Amygdala (tissue), 56 donors: ENCODE measurements at regions not wholly inside any gene's neighbourhood (a gene's known extent, or its start where the extent isn't known, plus 50 kb on each side); places are given as distances from the start of the nearest gene placed in this dataset.
A peak's percentile ranks its signal among the peaks of the same experiment; 100 is the strongest.
"Not testable (repeated sequence)": the region's sequence is repeated elsewhere in the genome, so short reads cannot be mapped to it uniquely, and the experiment has no call there.

Experiments used
- DNase-seq, 56 donors: peaks; one replicate each; lab custom pipeline; 2025; lab: John Stamatoyannopoulos, UW

DNA sequence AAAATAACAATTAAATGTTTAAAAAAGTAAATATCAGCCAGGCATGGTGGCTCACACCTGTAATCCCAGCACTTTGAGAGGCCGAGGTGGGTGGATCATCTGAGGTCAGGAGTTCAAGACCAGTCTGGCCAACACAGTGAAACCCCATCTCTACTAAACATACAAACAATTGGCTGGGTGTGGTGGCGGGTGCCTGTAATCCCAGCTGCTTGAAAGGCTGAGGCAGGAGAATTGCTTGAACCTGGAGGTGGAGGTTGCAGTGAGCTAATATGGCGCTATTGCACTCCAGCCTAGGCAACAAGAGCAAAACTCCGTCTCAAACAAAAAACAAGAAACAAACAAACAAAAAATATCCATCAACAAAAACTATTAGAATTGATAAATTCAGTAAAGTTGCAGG lies 77.5 kb downstream of the SNX5 start:
- DNase-seq = not testable (repeated sequence)

DNA sequence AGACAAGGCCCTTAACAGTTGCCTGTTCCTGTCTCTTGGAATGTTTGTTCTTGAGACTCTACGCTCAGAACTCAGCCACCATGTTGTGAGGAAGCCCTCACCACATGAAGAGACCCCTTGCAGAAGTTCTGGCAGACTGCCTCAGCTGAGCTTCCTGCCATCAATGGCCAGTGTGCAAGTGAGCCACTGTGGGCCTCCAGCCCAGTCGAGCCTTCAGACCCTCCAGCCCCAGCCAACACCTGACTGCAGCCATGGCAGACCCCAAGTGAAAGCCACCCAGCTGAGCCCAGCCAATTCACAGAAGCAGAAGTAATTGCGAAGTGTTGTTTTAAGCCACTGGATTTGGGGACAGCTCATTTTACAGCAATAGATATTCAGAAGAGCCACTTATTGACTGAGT lies 78.3 kb downstream of the SNX5 start:
- no peak for DNase-seq

DNA sequence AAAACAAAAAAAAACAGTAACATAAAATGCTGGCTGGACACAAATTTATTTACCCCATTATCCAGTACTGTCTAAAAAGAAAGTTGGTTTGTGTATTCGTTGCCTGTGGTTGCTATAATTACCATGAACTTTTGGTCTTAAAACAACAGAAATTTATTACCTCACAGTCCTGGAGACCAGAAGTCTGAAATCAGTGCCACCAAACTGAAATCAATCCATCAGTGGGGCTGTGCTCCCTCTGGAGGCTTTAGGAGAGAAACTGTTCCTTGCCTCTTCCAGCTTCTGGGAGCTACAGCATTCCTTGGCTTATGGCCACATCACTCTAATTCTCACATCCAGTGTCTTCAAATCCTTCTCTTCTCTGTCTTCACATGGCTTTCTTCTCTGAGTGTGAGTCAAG lies 79.4 kb downstream of the SNX5 start:
- no peak for DNase-seq

DNA sequence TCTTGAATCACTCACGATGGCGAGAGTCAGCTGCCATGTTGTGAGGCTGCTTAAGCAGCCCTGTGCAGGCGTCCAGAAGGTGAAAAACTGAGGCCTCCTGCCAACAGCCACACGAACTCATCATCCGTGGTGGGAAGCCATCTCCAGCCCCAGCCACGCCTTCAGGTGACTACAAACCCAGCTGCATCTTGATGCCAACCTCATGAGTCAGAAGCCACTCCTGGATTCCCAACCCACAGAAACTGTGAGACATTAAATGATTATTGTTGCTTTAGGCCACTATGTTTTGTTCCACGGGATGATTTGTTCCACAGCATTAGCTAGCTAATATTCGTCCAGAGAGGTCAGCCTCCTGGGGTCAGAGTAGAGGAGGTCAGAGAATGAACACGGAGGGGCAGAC lies 80.5 kb downstream of the SNX5 start:
- DNase-seq = no peak

DNA sequence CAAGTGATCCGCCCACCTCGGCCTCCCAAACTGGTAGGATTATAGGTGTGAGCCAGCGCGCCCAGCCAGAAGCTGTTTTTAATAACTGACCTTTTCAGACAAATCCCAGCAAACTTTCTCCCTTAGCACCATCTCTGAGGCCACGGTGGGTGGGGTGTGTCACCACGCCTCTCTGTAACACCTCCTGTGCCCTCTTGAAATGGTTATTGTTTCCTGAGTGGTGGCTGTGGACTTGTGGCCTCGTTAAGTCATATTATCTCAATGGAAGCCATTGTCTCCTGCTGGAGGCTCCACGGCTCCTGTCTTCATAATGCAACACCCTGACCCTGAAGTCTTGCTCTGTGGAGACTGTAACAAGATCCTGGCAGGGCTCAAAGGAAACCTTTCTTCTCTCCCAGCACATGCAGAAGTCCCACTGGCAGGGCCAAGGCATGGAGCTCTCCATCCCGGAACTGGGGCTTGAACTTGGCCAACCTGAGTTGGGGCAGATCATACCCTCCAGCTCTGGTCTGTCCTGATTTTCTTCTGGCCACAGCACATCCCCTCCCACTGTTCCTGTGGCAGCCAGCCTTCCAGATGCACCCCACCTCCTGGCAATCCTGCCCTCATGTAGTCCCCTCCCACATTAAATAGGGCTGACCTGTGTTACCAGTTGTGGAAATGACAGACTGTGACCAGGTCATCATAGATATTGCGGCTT lies 81.1 kb downstream of the SNX5 start:
- DNase-seq = no peak

DNA sequence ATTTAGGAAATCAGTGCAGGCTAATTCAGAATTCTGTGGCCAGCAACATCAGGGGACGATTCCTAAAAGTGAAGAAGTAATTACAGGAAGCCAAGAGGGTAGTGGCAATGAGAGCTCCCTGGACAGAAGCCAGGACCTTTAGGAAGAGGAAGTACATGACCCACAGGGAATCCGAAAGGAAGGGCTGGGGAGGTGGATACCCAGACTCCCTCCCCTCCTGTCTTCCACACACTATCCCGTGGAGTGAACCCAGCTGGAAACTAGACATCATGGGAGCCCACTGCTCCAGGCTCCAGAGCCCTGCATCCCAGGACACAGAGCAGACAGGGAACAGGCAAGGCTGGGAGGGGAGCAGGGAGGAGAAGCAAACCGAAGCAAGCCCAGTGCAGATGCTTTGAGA lies 83.0 kb downstream of the SNX5 start:
- peak in 3 of 56 donors; percentile 18 to 40 (median 19) for DNase-seq

DNA sequence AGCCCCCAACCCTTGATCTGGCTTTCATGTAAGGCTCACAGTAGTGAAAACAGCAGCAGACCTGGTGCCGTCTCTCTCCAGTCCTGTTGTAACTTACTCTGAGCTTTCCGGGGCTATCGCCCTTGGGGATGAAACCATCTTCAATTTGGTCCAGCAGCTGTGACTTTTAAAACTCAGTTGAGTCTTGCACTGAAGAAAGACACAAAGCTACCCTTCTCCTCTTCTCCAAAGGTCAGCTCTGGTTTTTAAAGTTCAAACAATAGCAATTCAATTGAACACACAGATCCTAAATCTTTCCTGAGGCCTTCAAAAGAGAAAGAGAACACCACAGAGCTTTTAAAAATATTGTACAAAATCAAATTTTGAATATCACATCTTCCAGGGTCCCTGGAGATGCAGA lies 83.5 kb downstream of the SNX5 start:
- DNase-seq = no peak

DNA sequence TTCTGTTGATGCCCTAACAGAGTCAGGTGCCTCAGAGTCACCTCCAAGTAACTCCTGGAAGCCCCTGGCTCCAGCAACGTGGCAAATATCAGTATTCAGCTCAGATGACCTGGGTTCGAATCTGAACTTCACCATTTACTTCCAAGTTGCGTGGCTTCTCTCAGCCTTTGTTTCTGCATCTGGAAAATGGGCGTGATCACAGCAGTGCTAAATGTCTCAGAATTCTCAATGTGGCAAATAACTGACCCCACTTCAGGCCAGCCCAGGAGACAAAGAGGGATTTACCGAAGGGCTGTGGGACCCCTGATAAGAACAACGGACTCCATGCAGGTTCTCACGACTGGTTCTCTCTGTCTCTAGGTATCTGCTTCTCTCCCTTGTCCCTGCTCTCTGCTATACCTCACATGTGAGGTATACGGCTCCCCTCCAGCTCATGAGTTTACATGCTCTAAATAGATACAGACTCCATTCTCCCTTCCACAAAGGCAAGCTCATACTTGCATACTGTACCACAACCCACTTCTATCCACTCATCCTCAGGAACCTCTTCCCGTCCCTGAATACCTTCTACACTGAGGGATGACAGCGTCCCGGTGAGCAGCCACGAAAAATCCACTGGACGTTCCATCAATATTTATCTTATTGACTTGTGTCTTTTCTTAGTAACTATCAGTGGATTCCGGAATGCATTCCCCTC lies 84.1 kb downstream of the SNX5 start:
- no peak for DNase-seq

DNA sequence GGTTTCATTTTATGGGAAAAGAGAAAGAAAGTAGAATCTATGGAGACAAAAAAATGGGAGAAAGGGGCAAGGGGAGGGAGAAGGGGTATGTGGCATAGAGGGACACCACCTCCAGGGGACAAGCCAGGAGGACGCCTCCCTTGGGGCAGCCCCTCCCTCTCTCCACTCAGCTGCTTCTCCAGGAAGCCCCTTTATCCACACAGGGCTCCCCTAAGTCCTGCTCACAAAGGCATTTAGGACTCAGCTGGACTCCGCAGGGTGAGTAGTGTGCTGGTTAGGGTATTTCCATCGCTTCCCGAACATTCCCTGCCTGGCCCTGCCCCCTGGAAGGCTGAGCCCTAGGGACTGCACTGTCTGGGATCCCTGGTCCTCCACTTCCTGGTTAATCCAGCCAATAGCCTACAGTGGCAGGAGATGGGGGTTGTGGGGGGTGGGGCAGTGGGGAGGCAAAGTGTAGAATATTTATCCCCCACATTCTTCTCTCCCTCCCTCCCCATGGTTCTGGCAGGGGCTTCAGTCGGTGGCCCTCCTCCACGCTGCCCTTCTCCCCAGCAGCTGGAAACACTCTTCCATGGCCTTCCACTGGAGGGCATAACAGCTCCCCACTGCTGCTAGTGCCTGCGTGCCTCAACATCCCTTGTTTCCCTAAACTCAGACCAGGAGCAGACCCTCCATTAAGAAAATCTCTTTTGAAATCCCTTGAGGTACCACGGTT lies 84.8 kb downstream of the SNX5 start:
- DNase-seq = no peak

DNA sequence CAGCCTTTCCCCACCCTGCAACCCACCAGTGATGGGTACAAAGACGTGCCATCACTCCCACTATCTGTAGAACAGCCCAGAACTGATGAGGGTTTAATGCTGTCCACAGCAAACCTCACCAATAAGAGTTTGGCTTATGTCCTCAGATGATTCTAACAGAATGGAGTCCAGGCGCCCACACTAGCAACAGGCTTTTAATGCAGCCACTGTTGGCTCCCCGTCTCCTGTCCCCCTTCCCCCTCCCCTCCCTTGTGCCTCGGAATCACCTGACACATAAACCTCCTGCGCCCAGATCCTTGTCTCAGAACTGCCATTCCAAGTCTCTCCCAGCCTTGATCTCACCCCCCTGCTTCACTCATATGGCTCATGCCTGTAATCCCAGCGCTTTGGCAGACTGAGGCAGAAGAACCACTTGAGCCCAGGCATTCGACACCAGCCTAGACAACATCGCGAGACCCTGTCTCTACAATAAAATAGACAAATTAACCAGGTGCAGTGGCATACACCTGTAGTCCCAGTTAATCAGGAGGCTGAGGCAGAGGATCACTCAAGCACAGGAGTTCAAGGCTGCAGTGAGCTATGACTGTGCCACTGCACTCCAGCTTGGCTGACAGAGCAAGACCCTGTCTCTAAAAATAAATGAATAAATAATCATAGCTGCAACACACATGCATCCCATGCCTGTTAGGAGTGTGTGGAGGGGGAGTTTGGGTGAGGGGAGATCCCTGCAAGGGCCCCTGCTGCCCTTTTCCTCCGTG lies 85.6 kb downstream of the SNX5 start:
- DNase-seq = no peak

DNA sequence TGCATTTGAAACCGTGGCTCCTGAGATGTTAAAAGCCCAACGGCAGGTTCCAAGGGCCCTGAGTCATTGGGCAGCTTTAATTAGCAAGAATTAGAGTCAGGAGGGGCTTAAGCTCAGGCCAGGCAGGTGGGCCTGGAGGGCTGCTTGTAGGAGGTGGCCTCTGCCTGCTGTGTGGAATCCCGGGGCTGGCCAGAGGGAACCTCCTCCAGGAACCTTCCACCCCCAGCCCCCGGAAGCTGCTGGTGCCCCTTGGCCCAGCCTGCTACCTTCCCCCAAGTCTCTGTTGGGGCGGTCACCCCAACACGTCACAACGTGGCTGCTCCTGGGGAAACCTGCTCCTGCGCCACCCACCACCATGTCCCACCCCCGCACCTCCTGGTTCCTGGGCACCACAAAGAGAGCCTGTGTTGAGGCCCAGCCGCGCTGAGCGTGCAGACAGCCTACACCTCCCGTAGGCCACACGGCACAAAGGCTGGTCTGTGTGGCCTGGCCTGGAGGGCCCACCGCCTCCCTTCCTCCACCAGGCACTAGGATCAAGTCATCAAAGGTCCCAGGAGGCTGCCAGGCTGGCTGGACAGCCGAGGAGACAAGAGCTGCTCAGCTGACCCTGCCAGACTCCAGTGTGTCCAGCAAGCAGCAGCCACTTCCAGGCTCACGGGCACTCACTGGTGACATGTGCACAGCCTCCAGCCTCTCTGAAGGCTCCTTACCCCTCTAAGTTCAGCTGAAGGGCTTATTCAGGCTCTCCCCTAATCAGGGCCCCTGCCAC lies 86.3 kb downstream of the SNX5 start:
- DNase-seq = peak in 21 of 56 donors; percentile 10 to 58 (median 34)

DNA sequence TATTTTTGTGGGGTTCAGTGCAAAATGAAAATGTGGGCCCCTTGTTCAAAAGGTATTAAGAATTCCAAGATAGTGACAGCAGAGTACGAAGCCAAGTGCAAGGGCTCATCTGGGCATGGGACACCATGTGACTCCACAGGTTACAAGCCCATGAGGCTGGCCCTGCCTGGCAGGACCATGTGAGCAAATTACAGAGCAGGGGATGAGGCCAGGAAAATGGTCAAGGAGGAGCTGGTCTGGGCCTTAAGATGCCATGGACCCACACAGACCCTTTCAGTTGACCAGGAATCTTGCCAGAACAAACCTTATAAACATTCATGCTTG lies 86.9 kb downstream of the SNX5 start:
- no peak for DNase-seq

DNA sequence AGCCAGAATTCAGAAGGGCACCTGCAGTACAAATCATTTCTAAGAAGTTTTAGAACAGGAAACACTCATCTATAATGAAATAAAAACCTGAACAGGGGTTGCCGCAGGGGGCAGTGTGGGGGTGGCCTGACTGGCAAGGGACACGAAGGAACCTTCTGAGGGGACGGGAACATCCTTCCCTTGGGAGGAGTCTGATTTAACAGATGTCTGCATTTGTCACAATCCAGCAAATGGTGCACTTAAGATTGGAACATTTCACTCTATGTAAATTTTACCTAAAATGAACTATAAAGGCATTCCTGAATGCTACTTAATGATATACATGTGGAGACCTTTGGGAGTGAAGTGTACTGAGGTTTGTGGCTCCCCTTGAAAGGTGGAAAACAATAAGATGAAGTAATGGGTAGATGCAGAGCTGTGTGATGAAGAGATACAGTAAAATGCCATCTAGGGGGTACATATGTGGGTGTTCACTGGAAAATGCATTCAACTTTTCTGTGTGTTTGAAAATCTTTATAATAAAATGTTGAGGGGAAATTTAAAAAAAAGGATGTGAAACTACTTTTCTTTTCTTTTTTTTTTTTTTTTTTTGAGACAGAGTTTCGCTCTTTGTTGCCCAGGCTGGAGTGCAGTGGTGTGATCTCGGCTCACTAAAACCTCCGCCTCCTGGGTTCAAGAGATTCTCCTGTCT lies 89.5 kb downstream of the SNX5 start:
- DNase-seq = no peak

DNA sequence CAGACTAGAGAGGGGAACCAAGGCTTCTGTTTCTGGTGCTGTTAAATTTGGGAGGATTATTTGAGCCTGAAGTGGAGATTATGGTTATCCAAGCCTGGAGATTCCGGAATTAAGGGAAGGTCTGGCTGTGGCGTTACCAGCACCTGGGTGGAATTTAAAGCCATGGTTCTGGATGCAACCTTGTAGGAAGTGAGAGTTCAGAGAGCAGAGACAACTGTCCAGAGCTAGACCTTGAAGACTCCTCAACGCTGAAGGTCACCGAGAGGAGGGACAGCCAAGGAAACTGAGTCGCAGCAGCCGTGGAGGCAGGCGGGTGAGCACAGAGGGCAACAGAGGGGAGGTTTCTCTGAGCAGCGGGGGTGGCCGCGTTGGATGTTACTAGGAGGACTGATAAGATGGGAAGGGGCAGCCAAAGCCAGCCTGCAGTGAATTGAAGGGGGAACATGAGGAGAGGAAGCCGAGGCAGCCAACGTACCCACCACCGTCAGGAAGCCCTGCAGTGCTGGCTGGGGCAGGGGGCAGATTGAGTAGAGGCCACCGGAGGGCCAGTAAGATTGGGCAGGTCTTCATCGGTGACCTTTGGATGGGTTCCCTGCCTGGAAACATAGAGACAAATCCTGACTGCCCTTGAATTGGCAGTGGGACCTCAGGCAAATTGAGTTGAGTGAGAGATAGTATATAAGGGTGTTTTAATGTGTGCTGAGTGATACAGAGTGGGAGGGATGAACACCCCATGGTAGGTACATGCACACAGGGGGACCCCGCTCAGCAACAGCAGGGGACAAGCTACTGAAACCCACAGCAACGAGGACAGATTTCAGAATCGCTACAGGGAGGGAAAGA lies 90.3 kb downstream of the SNX5 start:
- DNase-seq = no peak

DNA sequence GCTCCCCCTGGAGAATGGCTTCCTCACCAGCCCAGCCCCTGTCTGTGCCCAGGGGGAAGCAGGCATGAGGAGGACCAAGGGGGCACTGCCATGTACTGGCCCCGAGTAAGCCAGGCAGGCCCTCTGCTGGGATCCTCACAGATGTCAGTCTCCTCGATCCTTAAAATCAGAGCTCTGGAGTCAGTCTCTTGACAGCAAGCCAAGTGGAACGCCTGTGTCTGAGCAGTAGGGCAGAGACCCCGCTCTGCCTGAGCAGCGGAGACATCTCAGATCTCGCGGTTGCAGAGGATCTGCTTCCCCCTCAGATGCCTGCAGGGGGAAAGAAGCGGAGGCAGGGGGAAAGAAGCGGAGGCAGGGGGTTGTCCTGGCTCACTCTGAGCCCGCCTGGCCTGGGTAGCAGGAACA lies 92.6 kb downstream of the SNX5 start:
- DNase-seq = no peak

DNA sequence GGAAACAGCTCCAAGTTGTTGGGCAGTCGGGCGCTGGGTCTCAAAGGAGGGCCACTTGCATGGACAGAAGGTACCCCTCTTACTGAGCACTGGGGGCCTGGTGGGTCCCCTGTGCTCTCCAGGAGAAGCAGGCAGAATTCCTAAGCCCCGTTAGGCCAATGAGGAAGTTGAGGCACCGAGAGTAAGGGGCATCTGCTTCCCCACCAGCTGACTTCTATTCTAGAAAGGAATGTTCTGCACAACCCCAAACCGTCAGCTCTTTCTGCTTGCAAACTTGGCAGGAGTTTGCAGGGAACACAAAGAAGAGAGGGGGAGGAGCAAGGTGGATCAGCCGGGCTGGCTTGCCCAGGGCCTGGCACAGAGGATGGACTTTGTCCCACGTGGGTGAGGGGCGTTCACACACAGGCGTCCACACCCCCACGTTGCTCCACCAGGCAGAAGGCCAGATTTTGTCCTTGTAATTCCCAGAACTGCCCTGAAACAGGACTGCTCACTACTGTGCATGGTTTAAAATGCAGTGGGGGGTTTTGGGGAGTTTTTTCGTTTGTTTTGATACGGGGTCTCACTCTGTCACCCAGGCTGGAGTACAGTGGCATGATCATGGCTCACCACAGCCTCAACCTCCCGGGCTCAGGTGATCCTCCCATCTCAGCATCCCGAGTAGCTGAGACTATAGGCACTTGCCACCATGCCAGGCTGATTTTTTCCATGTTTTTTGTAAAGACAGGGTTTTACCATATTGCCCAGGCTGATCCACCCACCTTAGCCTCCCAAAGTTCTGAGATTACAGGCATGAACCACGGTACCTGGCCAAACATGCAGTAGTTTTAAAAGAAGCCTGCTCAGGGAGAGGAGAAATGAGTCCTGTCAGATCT lies 93.3 kb downstream of the SNX5 start:
- peak in 42 of 56 donors; percentile 10 to 85 (median 52) for DNase-seq

DNA sequence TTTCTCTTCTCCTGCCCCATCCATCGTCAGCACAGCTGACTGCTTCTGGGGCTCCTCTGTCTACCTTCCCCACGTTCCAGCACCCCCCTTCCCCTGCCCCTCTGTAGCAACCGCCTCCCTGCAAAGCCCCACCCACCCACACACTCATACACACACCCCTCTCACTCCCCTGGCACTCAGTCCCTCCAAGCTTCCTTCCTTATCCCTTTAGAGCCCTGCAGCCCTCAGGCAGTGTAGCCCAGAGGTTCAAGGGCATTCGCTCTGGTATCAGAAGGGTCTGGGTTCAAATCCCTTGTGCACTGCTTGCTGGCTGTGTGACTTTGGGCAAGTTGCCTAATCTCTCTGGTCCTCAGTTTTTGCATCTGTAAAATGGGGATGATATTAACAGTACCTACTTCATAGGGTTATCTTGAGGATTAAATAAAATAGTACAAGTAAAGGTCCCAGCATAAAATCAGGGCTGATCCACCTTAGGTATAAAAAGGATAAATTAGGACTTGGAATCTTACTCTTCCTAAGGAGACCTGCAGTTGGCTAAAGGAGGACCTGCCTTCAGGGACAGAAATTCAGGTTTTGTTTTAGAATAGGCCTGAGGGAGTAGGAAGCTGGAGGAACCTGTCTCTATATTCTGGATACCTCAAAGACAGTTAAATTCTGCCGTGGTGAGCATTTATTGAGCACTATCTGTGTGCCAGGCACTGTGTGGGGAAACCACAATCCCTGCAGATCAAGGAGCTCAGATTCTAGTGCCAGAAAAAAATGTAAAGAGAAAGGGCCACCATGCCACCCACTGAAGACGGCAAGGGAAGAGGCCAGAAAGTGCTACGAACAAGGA lies 94.1 kb downstream of the SNX5 start:
- no peak for DNase-seq
